Left renal pelvis (tissue), 4 donors: ENCODE measurements at regions not wholly inside any gene's neighbourhood (a gene's known extent, or its start where the extent isn't known, plus 50 kb on each side); places are given as distances from the start of the nearest gene placed in this dataset.
"Not testable (repeated sequence)": the region's sequence is repeated elsewhere in the genome, so short reads cannot be mapped to it uniquely, and the experiment has no call there.

Experiments
- DNase-seq, 4 donors: peaks; one replicate each; pipeline ENCODE4 v3.0.0-alpha.2; 2013; ENCODE audit warnings: low read depth in 4 of 4, low spot score in 3 of 4

DNA sequence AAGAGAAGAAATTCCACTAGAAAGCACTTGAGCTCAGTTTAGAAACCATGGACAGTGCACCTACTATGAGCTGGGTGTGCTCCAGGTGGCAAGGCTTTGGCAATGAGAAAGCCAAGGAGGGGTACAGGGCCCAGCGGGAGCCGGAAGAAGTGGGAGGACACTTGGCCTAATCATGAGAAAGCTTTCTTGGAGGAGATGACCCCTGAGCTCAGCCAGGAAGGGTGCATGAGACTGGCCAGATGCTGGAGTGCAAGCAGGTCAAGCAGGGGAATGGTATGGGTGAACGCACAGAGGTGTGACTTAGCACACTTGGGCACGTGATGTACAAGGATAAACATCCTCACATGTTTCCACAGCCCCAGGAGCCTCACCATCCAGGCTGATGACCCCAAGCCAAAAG lies 97.2 kb upstream of the GLI2 start:
- no peak for DNase-seq

DNA sequence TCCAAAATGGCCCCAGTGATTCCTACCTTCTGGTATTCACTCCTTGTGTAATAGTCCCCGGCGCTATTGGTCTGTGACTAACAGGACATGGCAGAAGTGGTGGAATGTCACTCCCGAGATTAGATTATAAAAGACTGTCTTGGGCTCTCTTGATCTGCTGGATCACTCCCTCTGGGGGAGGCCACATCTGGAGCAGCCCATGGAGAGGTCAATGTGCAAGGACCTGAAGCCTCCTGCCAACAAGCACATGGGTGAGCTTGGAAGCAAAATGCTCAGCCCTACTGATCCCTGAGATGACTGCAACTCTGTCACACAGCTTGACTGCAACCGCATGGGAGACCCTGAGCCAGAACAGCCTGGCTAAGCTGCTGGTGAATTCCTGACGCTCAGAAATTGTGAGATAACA lies 94.3 kb upstream of the GLI2 start:
- no peak for DNase-seq

DNA sequence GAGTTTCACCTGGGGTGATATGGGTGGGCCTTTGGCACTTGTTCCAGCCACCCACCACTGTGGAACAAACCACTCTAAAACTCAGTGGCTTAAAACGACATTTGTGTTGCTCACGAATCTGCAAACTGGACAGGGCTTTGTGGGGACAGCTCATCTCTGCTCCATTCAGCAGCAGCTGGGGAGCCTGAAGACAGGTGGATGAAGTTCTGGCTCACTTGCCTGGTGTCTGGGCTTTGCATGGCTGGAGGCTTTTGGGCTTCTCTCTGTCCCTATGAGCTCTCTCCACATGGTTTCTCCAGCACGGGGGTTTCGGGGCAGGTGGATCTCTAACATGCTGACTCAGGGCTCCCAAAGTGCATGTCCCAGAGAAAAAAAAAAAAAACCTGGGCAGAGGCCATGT lies 93.0 kb upstream of the GLI2 start:
- DNase-seq = no peak

DNA sequence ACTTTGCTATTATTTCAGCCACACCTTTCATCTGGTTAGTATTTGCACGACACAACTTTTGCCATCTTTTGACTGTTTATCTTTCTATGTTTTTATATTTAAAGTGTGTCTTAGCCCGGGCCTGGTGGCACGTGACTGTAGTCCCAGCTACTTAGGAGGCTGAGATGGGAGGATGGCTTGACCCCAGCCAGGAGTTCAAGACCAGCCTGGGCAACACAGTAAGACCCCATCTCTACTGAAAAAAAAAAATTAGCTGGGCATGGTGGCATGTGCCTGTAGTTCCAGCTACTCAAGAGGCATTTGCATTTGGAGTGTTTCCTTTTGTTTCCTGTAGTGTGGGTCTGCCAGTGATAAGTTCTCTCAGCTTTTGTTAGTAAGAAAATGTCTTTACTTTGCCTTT lies 88.7 kb upstream of the GLI2 start:
- no peak for DNase-seq

DNA sequence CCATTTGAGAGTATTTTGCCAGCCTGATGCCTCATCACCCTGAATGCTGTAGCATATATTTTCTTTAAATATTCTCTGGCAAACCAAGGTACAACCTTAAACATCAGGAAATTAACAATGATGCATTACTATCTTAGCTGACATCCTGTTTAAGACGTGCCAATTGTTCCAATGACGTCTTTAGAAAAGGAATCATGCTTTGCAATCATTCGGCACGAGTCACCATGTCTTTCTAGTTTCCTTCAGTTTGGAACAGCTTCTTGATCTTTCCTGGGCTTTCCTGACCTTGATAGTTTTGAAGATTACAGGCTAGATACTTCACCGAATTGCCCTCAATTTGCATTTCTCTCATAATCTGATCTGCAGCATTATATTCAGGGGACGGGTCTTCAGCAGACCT lies 88.2 kb upstream of the GLI2 start:
- no peak for DNase-seq

DNA sequence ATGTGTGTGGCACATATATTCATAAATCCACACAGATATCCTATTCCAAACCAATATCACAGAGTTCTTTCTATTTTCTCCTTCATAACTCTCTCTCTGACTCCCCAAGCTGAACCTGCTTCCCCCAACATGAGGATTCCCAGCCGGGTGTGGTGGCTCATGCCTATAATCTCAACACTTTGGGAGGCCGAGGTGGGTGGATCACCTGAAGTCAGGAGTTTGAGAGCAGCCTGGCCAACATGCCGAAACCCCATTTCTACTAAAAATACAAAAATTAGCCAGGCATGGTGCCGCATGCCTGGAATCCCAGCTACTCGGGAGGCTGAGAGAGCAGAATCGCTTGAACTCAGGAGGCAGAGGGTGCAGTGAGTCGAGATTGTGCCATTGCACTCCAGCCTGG lies 86.3 kb upstream of the GLI2 start:
- DNase-seq = not testable (repeated sequence)

DNA sequence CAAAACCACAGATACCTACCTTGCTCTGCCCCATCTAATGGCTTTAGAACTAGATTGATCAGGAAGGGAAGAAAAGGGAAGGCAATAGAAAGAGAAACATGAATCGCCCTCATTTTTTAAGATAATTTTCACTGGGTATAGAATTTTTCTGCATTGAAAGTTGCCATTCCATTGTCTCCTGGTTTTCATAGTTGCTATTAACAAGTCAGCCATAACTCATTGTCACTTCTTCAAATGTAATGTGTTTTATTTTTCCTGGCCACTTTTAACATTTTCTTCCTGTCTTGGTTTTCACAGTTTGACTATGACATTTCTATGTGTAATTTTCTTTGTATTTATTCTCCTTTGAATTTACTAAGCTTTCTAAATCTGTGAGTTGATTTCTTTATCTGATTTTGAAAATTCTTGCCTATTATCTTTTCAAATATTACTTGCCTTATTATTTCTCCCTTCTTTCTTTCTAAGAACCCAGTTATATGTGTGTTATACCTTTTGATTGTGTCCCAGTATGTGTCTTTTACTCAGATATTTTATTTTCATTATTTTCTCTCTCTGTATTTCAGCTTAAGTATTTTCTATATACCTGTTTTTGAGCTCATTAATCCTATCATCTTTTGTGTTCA lies 85.5 kb upstream of the GLI2 start:
- no peak for DNase-seq

DNA sequence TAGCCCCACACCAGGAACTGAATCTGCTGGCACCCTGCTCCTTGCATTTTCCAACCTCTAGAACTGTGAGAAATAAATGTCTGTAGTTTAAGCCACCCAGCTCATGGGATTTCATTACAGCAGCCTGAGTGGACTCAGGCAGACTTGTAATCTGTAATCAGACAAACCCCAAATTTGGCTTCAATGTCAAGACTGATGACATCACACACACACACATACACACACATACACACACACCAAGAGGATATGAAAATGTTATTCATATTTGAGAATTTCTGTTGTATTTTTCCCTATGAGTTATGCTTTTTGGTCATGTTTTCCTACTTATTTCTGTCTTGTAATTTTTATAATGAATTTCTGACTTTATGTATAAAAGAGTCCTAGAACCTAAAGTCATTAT lies 83.8 kb upstream of the GLI2 start:
- DNase-seq = no peak

DNA sequence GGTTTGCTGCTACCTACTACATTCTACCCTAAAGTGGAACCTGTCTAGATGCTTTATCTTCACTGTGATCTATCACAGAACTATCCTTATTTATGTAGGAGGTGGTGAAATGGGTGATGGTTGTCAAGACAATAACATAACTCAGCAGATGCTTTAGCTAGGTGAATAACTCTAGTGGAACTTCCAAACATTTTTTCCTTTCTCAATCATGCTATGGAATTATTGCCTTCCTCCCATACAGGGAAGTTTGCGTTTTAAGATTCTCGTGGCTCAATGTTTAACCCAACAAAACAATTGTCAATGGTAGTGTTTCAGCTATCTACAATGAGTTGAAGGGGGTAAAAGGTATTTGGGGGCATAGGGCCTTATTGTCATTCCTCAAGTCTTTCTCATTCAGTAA lies 82.6 kb upstream of the GLI2 start:
- DNase-seq = no peak

DNA sequence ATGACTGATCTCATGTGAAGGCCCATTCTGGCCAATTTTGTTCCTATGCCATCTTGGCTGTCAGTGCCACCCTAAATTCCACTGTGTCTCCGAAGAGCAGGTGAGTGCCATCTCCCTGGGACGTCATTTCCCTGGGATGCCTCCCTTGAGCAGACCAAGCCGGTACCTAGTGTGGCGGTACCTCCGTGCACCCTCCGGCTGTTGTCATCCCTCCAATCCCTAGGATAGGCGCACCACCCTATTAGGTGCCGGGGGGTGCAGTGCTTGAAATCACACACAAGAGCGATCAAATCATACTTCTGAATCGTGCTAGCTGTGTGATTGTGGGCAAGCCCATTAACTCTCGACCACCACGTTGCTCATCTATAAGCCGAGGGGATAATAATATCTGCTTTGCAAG lies 81.8 kb upstream of the GLI2 start:
- DNase-seq = no peak

DNA sequence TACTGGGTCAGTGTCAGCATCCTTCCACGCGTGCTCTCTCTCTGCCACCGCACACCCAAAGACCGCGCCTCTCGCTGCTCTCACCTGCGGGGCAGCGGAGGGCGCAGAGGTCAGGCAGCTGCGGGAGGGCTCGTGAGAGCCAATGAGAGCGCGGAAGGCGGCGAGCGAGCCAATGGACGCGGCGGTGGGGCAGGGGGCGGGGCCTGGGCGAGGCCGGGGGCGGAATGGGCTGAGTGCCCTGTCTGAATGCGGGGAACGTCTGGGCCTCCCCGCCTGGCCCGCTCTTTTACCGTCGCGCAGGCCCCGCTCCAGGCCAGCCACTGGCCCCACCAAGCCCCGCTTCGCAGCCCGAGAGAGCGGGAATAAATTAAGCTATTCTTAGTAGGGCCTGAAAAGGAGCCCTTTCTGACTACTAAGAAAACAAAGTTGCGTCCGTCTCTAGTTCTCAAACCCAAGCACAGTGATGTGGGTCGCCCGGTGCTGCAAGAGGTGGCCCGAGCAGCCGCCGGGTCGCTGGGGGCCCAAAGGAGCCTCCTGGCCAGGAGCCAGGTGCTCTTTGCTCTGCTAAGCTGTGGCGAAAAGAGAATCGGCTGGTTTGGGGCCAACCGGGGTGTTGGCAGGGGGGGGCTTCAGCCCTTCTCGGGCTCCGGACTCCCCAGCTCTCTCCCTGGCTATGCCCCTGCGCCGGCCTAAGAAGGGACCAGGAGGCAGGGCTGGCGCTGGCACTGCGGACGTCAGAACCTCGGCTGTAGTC lies 81.1 kb upstream of the GLI2 start:
- DNase-seq = no peak

DNA sequence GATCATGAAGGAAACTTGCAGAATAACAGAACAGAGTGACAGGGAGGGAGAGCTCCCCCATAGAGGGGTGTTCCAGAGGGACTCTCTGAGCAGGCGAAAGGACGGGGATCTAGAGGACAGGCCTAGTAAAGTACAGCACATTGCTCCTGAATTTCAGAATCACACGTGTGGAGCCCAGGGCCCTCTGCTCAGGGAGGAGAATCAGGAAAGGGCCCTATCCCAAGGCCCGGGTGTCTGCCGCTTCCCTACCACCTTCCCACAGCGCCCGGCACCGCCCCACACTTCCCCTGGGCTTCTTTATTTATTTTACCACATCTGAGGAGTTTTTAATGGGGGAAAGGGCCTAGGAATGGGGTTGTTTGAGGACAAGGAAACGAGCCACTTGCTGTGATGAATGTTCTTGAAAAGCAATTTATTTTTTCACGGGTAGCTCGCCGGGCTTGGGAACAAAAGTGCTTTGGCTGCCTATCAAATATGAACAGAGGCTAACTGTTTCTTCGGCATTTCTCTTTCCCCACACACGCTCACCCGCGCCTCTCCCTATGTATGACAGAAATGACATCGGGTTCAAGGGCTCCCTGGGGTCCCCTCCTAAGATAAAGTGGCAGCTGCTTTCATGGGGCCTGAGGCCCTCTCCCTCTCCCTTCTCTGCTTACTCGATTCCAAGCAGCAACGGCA lies 79.3 kb upstream of the GLI2 start:
- DNase-seq = no peak

DNA sequence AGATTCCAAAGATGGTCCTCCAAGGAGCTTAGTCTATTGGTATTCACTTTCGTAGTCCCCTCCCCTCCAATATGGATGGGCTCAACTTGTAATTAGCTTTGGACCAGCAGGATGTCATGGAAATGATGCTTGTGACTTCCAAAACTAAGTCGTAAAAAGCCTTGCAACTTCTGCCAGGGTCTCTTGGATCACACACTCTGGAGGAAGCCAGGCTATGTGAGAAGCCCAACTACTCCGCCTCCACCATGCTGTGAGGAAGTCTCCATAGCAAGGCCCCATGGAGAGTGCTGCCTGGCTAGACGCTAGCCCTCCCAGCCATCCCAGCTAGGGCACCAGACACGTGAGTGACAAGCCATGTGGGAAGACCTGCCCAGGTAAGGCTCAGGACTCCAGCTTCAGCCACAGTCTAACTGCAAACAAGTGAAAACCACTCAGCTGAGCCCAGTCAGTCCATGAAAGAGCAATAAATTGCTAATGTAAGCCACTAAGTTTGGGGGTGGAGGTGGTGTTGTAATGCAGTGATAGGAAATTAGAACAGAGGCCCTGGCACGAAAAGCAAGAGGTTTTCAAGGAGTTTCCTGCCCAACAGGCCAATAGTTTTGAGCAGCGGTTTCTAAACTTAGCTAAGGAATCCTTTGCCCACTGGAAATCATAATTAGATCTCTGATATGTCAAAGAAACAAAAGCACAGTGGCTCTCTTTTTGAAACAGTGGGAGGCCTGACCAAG lies 77.5 kb upstream of the GLI2 start:
- DNase-seq = no peak

DNA sequence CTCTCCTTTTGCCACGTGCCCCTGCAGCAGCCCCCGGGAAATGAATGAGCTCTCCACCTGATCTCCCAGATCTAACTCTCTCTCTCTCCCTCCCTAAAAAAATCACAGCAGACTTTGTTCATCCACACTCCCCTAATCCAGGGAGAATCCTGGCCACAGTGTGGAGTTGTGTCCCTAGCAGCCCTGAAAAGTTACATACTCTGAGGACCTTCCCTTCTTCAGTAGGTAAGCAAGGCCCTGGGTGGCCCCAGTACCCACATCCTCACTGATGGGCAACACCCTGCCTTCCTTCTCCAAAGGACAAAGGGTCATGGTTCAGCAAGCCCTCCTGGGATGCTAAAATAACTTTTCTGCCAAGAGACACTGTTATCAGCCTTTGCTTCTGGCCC lies 76.9 kb upstream of the GLI2 start:
- DNase-seq = no peak

DNA sequence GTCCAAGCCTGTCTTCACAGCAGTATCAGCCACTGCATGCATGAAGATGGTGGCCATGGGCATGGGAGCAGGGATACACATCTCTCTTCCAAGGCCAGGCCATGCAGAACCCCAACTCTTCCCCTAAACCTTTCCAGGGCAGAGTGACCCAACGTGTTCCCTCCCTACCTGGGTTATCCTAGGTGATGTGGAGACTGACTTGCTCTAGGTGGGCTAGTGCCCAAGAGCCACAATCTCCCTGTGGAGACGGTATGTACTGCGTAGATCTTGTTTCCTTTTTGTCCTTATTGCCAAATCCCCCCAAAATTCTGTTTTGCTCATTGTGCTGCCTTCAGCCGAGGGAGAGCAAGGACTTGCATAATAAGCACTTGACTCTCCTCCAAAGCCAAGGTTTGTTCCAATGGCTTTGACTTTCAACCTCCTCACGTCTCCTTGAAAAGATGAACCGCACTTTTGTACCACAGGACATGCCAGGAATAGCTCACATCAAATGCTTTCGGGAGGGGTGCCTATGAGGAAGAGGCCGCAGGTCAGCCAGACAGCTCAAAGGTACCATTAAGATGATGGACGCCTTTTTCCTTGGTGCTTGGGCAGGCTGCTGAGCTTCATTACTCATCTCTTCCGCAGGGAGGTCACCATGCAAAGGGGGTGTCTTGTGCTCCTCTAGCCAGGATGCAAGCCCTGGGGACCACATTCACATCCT lies 76.2 kb upstream of the GLI2 start:
- no peak for DNase-seq

DNA sequence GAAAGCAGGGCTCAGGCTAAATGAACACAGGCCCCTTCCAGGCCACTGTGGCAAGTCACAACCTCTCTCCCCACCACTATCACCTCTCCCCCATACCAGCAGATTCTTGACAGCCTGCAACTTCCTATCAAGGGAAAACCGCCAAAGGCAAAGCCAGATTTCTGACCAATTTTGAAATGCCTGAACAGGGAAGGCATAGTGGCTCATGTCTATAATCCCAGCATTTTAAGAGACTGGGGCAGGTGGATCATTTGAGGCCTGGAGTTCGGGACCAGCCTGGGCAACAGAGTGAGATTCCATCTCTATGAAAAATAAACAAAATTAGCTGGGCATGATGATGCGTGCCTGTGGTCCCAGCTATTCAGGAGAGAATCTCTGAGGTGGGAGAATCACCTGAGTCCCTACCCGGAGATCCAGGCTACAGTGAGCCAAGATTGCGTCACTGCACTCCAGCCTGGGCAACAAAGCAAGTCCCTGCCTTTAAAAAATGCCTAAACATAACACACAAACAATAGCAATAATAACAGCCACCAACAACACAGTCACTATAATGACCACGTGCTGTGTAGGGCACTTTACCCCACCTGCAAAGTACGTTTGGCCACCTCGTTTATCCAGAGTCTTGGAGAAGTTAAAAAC lies 75.5 kb upstream of the GLI2 start:
- DNase-seq = no peak

DNA sequence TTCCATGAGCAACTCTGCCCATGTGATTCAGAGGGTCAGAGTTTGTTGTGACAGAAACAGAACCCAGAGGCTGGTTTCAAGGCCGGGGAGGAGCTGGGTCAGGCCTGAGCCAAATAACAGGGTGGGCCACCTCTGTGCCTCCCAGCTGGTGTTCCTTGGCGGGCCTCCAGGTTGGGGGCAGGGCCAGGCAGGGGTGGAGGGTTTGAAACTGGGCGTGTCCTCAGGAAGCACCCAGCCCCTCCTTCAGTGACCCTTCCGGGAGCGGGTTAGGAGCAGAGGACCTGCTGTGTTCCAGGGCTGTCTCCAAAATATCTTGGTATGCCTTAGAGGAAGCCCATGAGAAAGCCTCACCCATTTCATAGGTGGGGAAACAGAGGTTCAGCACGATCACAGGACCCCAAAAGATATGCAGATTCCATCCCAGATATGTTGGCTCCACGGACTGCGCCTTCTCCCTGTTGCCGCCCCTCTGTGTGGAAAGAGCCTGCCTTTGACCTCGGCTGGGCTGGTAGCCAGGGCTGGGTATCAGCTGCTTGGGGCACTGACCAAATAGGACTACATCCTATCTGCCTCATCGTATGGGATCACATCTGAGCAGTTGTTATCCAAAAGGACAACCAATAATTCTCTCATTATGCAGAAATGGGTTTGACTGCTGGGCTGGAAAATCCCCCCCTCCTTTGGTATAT lies 74.8 kb upstream of the GLI2 start:
- DNase-seq = no peak

DNA sequence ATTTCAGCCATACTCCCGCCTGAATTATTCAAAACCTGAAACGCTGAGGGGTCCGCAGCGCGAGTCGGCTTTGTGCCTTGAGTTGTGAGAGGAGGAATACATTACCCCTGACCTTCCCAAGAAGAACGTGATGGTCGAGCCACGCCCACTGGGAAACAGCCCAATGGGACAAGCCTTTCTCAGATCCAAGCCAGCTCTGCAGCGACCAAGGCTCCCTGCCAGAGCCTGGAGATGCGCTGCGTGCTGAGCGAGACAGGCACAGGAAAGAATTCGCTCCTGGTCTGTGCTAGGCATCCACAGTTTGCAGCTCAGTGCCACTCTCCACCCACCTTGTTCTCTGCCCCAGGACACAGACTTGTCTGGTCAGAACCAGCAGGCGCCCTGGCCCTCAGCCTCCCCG lies 74.1 kb upstream of the GLI2 start:
- DNase-seq = no peak

DNA sequence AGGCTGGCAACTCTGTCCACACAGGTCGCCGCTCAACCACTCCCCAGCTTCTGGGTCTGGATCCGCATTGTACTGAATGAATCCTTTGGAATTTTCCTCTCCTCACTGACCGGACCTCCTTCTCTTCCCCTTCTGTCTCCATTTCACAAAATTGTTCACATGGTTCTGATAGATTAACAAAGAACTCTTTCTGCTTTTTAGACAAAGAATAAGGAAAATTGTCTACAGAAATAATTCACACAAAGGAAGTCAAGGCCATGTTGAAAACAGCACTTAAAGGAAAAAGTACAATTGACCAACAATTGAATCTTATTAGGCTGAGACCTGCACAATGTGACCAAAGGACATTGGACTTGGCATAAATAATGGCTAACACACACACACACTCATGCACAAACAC lies 73.6 kb upstream of the GLI2 start:
- no peak for DNase-seq

DNA sequence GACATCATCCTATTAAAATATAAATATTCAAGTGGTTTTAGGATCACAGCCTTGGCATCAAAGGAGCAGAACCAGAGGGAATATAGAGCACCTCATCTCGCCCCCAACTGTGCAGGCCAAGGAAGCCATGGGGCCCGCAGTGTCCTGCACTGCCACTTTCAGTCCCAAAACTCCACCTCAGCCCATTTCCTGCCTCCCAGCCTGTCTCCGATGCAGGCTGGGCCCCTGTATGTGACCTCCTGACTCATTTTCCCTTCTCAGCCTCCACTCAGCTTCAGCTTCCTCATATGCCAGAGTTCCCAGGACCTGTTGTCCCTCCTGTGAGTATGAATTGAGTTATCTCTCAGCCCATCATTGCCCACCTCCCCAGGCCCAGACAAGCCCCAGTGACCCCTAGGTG lies 72.9 kb upstream of the GLI2 start:
- no peak for DNase-seq
